Hindlimb muscle (tissue), 1 donor: ENCODE measurements at regions not wholly inside any gene's neighbourhood (a gene's known extent, or its start where the extent isn't known, plus 50 kb on each side); places are given as distances from the start of the nearest gene placed in this dataset.
"Not testable (repeated sequence)": the region's sequence is repeated elsewhere in the genome, so short reads cannot be mapped to it uniquely, and the experiment has no call there.

Experiments
- DNase-seq: peaks from one replicate; pipeline ENCODE4 v3.0.0-alpha.2; 2013

- DNase-seq = no peak
Measured at GRCh38 chr6:130611366-130611765, 215.8 kb upstream of the SMLR1 start.

- DNase-seq = no peak
Measured at GRCh38 chr6:130613176-130613575, 214.0 kb upstream of the SMLR1 start.

- DNase-seq = no peak
Measured at GRCh38 chr6:130615816-130616215, 211.4 kb upstream of the SMLR1 start.

- no peak for DNase-seq
Measured at GRCh38 chr6:130617658-130618057, 209.5 kb upstream of the SMLR1 start.

- DNase-seq = not testable (repeated sequence)
Measured at GRCh38 chr6:130618806-130619205, 208.4 kb upstream of the SMLR1 start.

- no peak for DNase-seq
Measured at GRCh38 chr6:130620338-130620781, 206.8 kb upstream of the SMLR1 start.

- DNase-seq = no peak
Measured at GRCh38 chr6:130622142-130622541, 205.1 kb upstream of the SMLR1 start.

- DNase-seq = no peak
Measured at GRCh38 chr6:130624046-130624445, 203.2 kb upstream of the SMLR1 start.

GRCh38 chr6:130625825-130626527 is 201.2 kb upstream of the SMLR1 start:
- DNase-seq = no peak

GRCh38 chr6:130628862-130629261 is 198.3 kb upstream of the SMLR1 start:
- no peak for DNase-seq

- no peak for DNase-seq
Measured at GRCh38 chr6:130629640-130630039, 197.6 kb upstream of the SMLR1 start.

- peak; percentile 16 for DNase-seq
Measured at GRCh38 chr6:130632277-130632676, 194.9 kb upstream of the SMLR1 start.

- DNase-seq = no peak
Measured at GRCh38 chr6:130632897-130633296, 194.3 kb upstream of the SMLR1 start.

- no peak for DNase-seq
Measured at GRCh38 chr6:130643361-130643760, 183.8 kb upstream of the SMLR1 start.

GRCh38 chr6:130644175-130644574 is 183.0 kb upstream of the SMLR1 start:
- no peak for DNase-seq

- not testable (repeated sequence) for DNase-seq
Measured at GRCh38 chr6:130644769-130645168, 182.4 kb upstream of the SMLR1 start.

- DNase-seq = no peak
Measured at GRCh38 chr6:130647246-130647645, 180.0 kb upstream of the SMLR1 start.

- DNase-seq = no peak
Measured at GRCh38 chr6:130655586-130655985, 171.6 kb upstream of the SMLR1 start.

GRCh38 chr6:130661077-130661476 is 166.1 kb upstream of the SMLR1 start:
- DNase-seq = no peak

- DNase-seq = no peak
Measured at GRCh38 chr6:130666786-130667185, 160.4 kb upstream of the SMLR1 start.

- DNase-seq = no peak
Measured at GRCh38 chr6:130670142-130670541, 157.1 kb upstream of the SMLR1 start.

GRCh38 chr6:130671119-130671518 is 156.1 kb upstream of the SMLR1 start:
- no peak for DNase-seq

GRCh38 chr6:130671577-130671976 is 155.6 kb upstream of the SMLR1 start:
- DNase-seq = peak; percentile 34

GRCh38 chr6:130672153-130672552 is 155.1 kb upstream of the SMLR1 start:
- no peak for DNase-seq

- no peak for DNase-seq
Measured at GRCh38 chr6:130674604-130675003, 152.6 kb upstream of the SMLR1 start.
